Fibroblast of villous mesenchyme (primary cell): ENCODE measurements at regions not wholly inside any gene's neighbourhood (a gene's known extent, or its start where the extent isn't known, plus 50 kb on each side); places are given as distances from the start of the nearest gene placed in this dataset. TPM values are rescaled to one million over a fixed set of nuclear protein-coding genes. Genes with fewer than 3 reads are reported as not detected.

ENCODE experiments used
- DNase-seq: peaks from one replicate; pipeline ENCODE4 v3.0.0-alpha.2; 2010; ENCODE audit warnings: low read depth
- H3K4me3 ChIP-seq: 2 replicates; pipeline ENCODE4 v1.5.1; 2011; ENCODE audit warnings: low read depth, mild to moderate bottlenecking, low read length
- CTCF ChIP-seq: IDR thresholded peaks from 2 replicates; pipeline ENCODE4 v1.5.1; 2012; ENCODE audit warnings: low read depth, mild to moderate bottlenecking, low read length; ENCODE audit not compliant: insufficient read depth
- small RNA-seq: library from RNA; depleted of rRNA; stranded (forward); fragments of <200 nt; gene quantifications from one replicate; pipeline ENCODE3, GENCODE V24; 2012

DNA sequence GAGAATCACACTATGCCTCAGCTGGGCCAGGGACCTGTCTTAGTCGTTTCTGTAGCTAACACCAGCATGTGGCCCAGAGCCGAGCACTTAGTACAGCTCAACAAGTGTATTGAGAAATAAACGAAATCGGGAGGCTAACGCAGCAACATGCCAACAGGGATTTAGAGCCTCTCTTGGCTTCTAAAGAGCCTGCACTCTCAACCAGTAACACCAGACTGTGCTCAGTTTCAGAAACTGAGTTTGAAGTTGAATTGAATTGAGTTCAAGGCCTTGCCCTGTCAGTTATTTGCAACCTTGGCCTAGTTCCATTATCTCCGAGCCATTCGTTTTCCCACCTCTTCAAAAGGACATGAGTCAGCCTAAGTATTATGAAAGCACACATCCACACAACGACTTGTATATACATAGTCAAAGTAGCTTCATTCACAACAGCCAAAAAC is 71.3 kb upstream of the LDB2 start:
- TF ChIP-seq CTCF: no peak
- peak; percentile 62 for DNase-seq
- H3K4me3 ChIP-seq: no peak overlapping the region

DNA sequence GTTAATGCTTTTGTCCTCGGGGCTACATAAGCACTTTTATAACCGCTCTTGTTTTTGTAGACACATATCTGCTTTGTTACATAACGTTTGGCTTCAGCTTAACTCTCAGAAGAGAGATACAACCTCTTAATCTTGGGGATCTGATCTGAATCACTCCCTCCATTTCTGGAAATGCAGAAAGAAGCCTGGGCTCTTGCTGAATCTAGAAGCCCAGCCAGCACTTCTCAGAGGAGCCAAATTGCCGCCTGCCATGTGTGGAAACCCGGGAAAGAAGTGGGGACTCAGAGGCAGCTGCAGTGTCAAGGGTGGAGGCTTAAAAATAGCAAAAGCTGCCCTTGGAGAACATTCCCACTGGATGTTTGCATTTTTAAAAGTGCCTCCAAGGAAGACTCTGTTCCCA is 69.3 kb upstream of the LDB2 start:
- H3K4me3 ChIP-seq: no peak overlapping the region
- peak; percentile 54 for DNase-seq
- no peak for TF ChIP-seq CTCF

DNA sequence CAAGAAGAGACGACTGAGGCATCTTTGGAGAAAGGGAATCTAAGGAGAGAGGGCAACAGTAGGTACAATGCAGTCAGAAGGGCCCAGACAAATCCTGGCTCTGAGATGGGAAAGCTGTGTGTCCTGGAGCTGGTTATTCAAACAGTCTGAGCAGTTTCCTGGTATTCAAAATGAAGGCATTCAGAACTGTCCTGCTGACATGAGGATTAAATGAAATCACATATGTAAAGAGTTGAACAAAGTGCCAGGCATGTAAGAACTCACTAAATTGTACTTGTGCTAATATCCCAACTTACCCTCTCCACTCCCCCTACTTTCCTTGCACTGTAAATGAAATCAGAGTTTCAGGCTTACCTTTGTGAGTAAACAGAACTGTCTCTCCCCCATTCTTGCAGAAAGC is 60.9 kb upstream of the LDB2 start:
- H3K4me3 ChIP-seq: no peak overlapping the region
- TF ChIP-seq CTCF: no peak
- no peak for DNase-seq

GRCh38 chr4:16952896-16953630 is 54.6 kb upstream of the LDB2 start:
- DNase-seq: no peak
- no peak for TF ChIP-seq CTCF

DNA sequence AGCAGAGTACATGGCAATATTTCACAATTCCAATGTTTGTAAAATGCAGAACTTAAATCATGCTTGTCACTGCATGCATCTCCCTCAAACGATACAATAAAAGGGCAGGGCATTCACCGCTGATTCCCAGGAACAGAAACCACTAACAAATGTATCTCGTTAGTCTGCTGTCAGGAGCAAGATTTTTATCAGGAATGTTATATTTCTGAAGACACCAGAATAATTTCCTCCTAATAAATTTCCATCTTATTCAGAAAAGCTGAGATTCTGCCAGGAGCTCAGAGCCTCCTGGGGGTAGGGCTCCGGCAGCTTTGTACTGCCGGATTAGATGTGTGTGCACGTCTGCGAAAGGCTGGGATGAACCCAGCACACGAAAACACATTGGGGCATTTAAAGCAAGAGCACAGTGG is 54.0 kb upstream of the LDB2 start:
- DNase-seq: peak; percentile 21
- no peak overlapping the region for H3K4me3 ChIP-seq
- TF ChIP-seq CTCF: no peak

More at GRCh38 chr4:16952896-16953630, 54.6 kb upstream of the LDB2 start:
- H3K4me3 ChIP-seq: no peak overlapping the region

Small RNA genes in the stretch of these regions (small RNA-seq; reads per million reads assigned to genes)
- gene MTND5P4: not detected
- not detected for gene SNORA75B
